IPS DF 4.7 (cell line): ENCODE measurements at regions not wholly inside any gene's neighbourhood (a gene's known extent, or its start where the extent isn't known, plus 50 kb on each side); places are given as distances from the start of the nearest gene placed in this dataset.

Experiments used
- DNase-seq: peaks from one replicate; pipeline ENCODE4 v3.0.0-alpha.2; 2013; ENCODE audit warnings: low spot score; ENCODE audit errors: extremely low read depth

GRCh38 chr11:100636536-100636935 is 50.6 kb upstream of the ARHGAP42 start:
- no peak for DNase-seq
